HG03175 (cell line): ENCODE measurements at regions not wholly inside any gene's neighbourhood (a gene's known extent, or its start where the extent isn't known, plus 50 kb on each side); places are given as distances from the start of the nearest gene placed in this dataset.

ENCODE experiments used
- ATAC-seq: cut with Tn5 transposase; IDR thresholded peaks from one replicate; pipeline ENCODE4 v1.9.1; 2021; ENCODE audit warnings: mild to moderate bottlenecking, moderate library complexity; ENCODE audit not compliant: unreplicated experiment

GRCh38 chr13:48146122-48146521, 51.2 kb upstream of the MED4 start:
- no peak for ATAC-seq
